Fibroblast of lung (primary cell): ENCODE measurements at regions not wholly inside any gene's neighbourhood (a gene's known extent, or its start where the extent isn't known, plus 50 kb on each side); places are given as distances from the start of the nearest gene placed in this dataset.

Source experiments
- DNase-seq, 2 donors: peaks; one replicate each; pipeline versions ENCODE4 v3.0.0 to v3.0.0-alpha.2; 2010; ENCODE audit warnings: low read depth in 2 of 2
- H2AFZ ChIP-seq: 2 replicates; pipeline ENCODE4 v1.5.1; 2012; ENCODE audit warnings: low read length, control low read depth, inconsistent platforms
- H3K27ac ChIP-seq: 2 replicates; pipeline ENCODE4 v1.5.1; 2011; ENCODE audit warnings: low read length, control low read depth; ENCODE audit not compliant: insufficient read depth
- H3K27me3 ChIP-seq: 2 replicates; pipeline ENCODE4 v1.5.1; 2011; ENCODE audit warnings: mild to moderate bottlenecking, low read length; ENCODE audit not compliant: control insufficient read depth, insufficient read depth
- H3K36me3 ChIP-seq: 2 replicates; pipeline ENCODE4 v1.5.1; 2011; ENCODE audit warnings: low read length; ENCODE audit not compliant: control insufficient read depth, insufficient read depth
- H3K4me1 ChIP-seq: 2 replicates; pipeline ENCODE4 v1.5.1; 2011; ENCODE audit warnings: low read length; ENCODE audit not compliant: control insufficient read depth, insufficient read depth; ENCODE audit errors: extremely low read depth
- H3K4me2 ChIP-seq: 2 replicates; pipeline ENCODE4 v1.5.1; 2011; ENCODE audit warnings: low read length, control low read depth; ENCODE audit not compliant: insufficient read depth; ENCODE audit errors: extremely low read depth
- H3K4me3 ChIP-seq, 4 experiments: fragments of 200-600 bp in 1 of 4; sonication (generic) in 1 of 4; replicated peaks in 1 of 4; 2 replicates each; pipeline ENCODE4 v1.5.1; 2011 to 2016; ENCODE audit warnings: low read length in 4 of 4, low read depth in 3 of 4, mild to moderate bottlenecking in 3 of 4, control low read depth in 2 of 4, inconsistent platforms in 1 of 4, mixed read lengths in 1 of 4; ENCODE audit not compliant: insufficient read depth in 1 of 4; ENCODE audit errors: control extremely low read depth in 1 of 4
- H3K79me2 ChIP-seq: 2 replicates; pipeline ENCODE4 v1.5.1; 2012; ENCODE audit warnings: mild to moderate bottlenecking, low read length, inconsistent platforms; ENCODE audit not compliant: control insufficient read depth, insufficient read depth
- H3K9ac ChIP-seq: 2 replicates; pipeline ENCODE4 v1.5.1; 2011; ENCODE audit warnings: mild to moderate bottlenecking, low read length, control low read depth; ENCODE audit not compliant: insufficient read depth
- H3K9me3 ChIP-seq: 2 replicates; pipeline ENCODE4 v1.5.1; 2012; ENCODE audit warnings: low read depth, low read length; ENCODE audit not compliant: control insufficient read depth, insufficient read depth
- H4K20me1 ChIP-seq: 2 replicates; pipeline ENCODE4 v1.5.1; 2011; ENCODE audit warnings: low read length; ENCODE audit not compliant: control insufficient read depth, insufficient read depth; ENCODE audit errors: extremely low read depth
- CTCF ChIP-seq, 2 donors: IDR thresholded peaks in 1 of 2; conservative IDR thresholded peaks in 1 of 2; 1 replicate in 1 of 2; 2 replicates in 1 of 2; pipeline ENCODE4 v1.5.1; 2011 to 2012; ENCODE audit warnings: low read length in 2 of 2, control low read depth in 1 of 2, inconsistent platforms in 1 of 2, low read depth in 1 of 2, mild to moderate bottlenecking in 1 of 2
- EZH2 ChIP-seq: IDR thresholded peaks from 2 replicates; pipeline ENCODE4 v1.5.1; 2012; ENCODE audit warnings: low read length, control low read depth, mild to moderate bottlenecking; ENCODE audit errors: missing control alignments

DNA sequence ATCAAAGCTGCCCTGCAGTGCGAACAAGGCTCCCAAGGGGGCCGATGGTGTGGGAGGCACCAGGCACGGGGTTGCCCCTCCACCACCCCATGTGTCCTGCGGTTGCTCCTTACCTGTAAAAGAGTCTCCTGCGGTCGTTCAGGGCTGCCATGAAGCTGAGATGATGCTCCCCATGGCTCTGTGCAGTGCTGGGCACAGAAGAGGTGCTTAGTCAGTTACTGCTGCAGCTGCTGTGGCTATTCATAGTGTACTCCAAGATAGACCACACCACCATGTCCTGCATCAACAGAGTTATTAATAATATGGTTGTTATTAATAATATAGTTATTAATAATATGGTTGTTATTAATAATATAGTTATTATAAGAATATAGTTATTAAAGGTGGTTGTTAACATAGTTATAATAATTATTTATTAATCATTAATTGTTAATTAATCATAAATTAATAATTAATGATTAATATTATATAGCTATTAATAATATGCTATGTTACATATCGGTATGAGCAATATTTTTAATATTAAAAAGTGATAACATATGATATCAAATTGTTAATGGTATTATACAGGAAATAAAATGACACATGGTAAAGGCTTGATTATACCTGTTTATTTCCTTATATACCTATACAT is 97.0 kb upstream of the PFKP start:
- TF ChIP-seq CTCF (conservative IDR thresholded peaks at IDR 0.05 in 1 of 2, IDR thresholded peaks at IDR 0.05 in 1 of 2; ENCODE audit: low read depth in 1 of 2, low read length in 2 of 2) (no peak), EZH2 (no peak)
- Histone ChIP-seq H3K4me3 (no peak overlapping the region), H3K79me2 (no peaks in the 10 kb centered on the region), H3K4me1 (no peaks in the 10 kb centered on the region), H3K4me2 (no peak overlapping the region), H3K27me3 (no peaks in the 10 kb centered on the region), H3K9me3 (no peaks in the 10 kb centered on the region), H3K9ac (no peak overlapping the region), H3K27ac (no peak overlapping the region), H4K20me1 (no peaks in the 10 kb centered on the region), H2AFZ (no peak overlapping the region), H3K36me3 (no peaks in the 10 kb centered on the region)
- no peak for DNase-seq

- no peak overlapping the region for H3K27ac ChIP-seq
- no peaks in the 10 kb centered on the region for H3K4me1 ChIP-seq
- no peaks in the 10 kb centered on the region for H3K27me3 ChIP-seq
- H3K36me3 ChIP-seq = no peaks in the 10 kb centered on the region
- no peak overlapping the region for H3K4me3 ChIP-seq
- H3K79me2 ChIP-seq = no peaks in the 10 kb centered on the region
- no peaks in the 10 kb centered on the region for H4K20me1 ChIP-seq
- no peak for TF ChIP-seq CTCF (conservative IDR thresholded peaks at IDR 0.05 in 1 of 2, IDR thresholded peaks at IDR 0.05 in 1 of 2; ENCODE audit: low read depth in 1 of 2, low read length in 2 of 2)
- H3K9me3 ChIP-seq = no peaks in the 10 kb centered on the region
- H2AFZ ChIP-seq = no peak overlapping the region
- no peak overlapping the region for H3K4me2 ChIP-seq
- no peak overlapping the region for H3K9ac ChIP-seq
- DNase-seq = peak in 1 of 2 donors; percentile 89
These were observed 98.8 kb upstream of the PFKP start for GRCh38 chr10:2968401-2969058.

DNA sequence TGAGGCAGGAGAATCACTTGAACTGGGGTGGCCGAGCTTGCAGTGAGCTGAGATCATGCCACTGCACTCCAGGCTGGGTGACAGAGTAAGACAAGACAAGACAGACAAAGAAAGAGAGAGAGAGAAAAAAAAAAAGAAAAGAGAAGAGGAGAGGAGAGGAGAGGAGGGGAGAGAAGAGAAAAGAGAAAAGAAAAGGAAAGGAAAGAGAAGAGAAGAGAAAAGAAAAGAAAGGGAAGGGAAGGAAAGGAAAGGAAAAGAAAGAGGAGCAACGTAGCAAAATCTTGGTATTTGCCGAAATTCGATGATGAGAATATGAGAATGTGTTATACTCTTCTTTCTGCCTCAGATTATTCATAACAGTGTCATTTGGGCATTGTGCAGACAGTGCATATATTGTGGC is 101.2 kb upstream of the PFKP start:
- H4K20me1 ChIP-seq = no peaks in the 10 kb centered on the region
- TF ChIP-seq EZH2 = no peak
- TF ChIP-seq CTCF (conservative IDR thresholded peaks at IDR 0.05 in 1 of 2, IDR thresholded peaks at IDR 0.05 in 1 of 2; ENCODE audit: low read depth in 1 of 2, low read length in 2 of 2) = no peak
- no peak for DNase-seq
- no peaks in the 10 kb centered on the region for H3K4me1 ChIP-seq
- no peak overlapping the region for H3K4me2 ChIP-seq
- no peaks in the 10 kb centered on the region for H3K9me3 ChIP-seq
- no peak overlapping the region for H3K4me3 ChIP-seq
- H3K36me3 ChIP-seq = no peaks in the 10 kb centered on the region
- no peak overlapping the region for H3K9ac ChIP-seq
- no peaks in the 10 kb centered on the region for H3K27me3 ChIP-seq
- H3K79me2 ChIP-seq = no peaks in the 10 kb centered on the region
- no peak overlapping the region for H2AFZ ChIP-seq
- no peak overlapping the region for H3K27ac ChIP-seq
